ENCODE measurements at regions not wholly inside any gene's neighbourhood (a gene's known extent, or its start where the extent isn't known, plus 50 kb on each side); places are given as distances from the start of the nearest gene placed in this dataset.

DNA sequence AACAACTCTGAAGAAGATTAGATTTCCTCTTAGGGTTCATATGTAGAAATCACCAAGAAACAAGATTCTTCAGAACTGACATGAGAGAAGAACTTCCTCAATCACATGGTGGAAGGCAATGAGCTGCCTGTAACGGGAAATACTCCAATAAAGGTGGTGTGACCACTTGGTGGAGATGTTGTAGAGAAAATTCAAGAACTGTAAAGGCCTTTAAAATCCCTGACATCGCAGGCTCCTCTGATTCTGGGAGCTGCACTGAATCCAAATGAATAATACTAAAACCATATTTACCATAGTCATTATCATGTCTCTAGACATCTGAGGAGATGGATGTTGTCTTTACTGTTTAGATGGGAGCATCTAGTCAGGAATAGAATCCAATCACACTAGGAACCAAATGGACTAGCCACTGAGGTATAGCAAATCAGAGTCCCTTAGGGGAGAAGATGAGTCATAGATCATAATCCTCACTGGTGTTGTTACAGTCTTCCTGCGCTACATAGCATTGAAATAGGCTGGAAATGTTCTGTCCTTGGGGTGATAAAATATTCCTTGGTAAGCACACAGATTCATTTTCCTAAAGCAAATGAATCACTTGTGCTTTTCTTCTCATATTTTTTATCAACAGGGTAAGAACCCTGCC, 321.6 kb upstream of the TENM4 start:
- DNase-seq = no peak

DNA sequence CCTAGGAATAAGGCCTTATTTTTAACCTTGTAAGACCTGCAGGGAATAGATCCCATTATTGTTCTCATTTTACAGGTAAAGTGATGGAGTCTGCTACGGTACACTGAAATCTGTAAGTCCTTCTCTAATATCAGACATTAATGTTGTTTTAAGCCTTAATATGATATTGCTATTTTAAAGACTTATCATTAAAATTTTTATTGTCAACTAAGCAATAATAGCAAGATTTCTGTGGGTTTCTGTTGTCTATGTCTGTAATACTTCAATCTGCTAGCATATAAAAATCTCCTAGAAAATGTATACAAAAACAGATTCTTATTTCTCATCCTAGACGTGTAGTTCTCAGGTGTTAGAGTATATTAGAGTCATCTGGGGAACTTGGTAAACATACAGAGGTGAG, 317.5 kb upstream of the TENM4 start:
- no peak for DNase-seq

DNA sequence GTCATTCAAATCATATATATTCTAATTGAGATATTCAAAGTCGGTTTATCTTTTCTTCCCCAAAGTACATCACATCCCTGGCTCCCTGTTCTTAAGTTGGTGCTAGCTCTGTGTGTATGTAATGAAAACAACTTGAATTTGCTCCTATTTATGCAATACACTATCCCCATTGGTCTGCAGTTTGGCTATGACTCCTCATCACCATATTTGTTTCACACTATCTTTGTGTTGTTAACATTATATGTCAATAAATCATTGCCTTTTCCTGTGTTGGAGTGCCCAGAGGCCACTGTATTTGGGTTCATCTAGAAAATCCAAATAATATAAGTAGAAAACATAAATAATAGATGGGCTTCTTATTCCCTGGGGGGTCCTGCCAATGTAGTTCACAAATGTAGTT, 306.6 kb upstream of the TENM4 start:
- DNase-seq = no peak

DNA sequence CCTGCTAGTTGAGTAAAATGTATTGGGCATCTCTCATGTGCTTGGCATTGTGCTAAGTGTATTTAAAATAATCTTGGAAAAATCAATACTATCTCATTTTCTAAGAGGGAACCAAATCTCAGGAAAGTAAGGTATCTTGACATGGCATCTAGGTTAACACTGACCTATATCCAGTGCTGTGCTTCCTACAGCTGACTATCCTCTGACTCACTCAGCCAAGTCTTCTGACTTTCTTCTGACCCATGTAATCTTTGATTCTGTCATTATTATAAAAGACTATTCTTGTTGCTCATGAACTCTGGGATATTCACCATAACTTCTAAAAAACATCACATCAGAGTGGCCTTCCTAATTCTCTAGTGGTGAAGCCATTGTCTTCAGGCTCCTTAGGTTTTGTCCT, 304.1 kb upstream of the TENM4 start:
- no peak for DNase-seq

DNA sequence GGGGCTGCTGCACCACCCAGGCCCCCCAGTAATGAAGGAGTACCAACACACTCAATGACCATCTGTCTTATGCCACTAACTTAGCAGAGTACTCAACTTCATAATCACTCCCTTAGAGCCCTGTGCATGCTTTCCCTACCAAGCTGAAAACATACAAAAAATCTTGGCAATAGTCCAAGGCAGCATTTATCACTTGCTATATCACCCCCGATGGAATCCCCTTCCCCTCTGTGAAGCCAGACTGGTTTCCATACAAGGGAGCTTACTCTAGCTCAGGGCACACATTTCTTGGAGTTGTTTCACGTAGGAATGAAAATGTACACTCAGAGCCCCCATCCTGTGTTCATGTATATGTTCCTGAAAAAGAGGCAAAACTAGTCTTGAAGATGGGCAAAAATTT, 301.3 kb upstream of the TENM4 start:
- DNase-seq = no peak

DNA sequence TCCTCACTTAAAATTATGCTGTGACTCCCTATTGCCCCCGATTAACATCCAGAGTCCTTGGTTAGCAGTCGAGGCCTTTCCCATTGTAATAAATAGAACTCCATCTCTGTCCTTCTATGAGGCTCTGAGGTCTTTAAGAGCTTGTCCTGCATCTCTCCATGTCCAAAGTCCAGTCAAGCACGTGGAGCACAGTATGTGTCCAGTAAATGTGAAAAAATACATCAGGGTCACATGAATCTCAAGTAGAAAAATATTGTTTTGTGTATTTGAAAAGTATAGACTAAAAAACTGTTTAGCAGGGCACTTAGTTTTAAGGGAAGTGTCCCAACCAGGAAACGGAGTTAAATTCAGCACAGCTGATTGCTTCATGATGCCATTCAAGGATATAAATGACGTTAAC, 298.8 kb upstream of the TENM4 start:
- DNase-seq = no peak

DNA sequence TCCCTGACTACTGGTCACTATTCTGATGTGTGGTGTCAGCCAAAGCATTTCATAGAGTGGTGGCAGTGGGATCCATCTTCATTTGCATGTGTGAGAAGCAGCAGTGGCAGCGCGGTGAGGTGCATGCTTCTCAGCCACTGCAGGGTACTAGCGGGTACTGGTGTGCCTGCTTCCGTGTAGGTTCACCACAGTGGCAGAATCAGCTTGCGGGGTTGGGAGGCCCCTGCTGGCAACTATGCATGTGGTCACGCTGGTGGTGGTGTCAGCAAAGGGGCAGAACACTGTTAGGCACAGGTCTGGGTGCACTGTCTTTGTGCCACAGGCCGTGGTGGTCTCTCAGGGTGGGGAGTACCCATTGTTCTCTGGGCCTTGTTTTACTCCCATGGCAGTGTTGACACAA, 286.4 kb upstream of the TENM4 start:
- DNase-seq = no peak

DNA sequence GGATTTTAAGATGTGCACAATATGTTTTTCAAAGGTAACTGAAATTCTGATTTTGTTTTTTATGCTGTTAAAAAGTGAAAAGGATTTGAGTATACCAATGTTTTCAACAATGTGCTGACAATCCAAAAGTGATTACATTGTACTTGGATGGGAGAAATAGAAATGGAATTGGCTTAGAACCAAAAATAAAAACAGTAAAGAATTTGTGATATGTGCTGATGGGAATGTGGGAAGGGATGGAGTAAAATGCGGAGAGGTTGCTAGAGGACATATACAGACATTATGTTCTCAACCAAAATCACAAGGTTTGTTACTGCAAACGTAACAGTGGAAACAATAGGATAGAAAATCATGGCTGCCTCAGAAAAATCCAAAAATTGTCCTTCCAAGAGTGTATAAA, 279.3 kb upstream of the TENM4 start:
- DNase-seq = no peak

DNA sequence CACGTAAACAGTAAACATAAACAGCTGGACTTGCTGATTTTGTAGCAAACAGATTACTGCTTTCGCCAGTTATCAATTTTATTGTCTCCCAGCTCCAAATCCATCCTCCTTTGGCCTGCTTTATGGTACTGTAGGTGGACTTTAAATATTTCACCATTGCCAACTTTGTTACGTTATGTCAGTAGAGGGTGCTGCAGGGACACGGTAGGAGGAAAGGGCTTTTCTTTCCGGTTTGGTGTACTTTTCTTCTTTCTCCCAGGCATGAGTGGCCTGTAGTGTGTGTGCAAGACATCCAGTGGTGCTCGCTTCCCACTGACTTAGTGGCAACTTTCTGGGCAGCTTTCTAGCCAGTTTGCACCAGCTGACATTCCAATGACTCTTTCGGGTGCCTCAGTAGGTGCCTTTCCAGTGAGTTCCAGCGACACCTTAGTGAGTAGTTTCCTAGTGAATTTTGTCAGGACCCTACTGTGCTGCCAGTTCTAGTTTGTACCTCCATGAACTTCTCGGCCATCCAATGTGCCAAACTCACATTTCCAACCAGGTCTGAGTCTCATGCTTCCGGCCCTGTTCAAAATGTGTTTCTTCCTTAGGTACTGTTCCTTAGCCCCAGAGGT, 267.6 kb upstream of the TENM4 start:
- DNase-seq = no peak

DNA sequence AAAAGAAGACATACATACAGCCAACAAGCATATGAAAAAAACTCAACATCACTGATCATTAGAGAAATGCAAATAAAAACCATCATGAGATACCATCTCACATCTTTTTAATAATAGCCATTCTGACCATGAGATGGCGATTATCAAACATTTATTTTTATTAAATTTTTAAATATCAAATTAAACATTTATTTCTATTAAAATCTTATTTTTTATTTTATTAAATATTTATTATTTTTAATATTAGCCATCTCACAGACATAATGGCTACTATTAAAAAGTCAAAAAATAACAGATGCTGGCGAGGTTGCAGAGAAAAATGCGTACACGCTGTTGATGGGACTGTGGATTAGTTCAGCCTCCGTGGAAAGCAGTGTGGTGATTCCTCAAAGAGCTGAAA, 264.8 kb upstream of the TENM4 start:
- no peak for DNase-seq

DNA sequence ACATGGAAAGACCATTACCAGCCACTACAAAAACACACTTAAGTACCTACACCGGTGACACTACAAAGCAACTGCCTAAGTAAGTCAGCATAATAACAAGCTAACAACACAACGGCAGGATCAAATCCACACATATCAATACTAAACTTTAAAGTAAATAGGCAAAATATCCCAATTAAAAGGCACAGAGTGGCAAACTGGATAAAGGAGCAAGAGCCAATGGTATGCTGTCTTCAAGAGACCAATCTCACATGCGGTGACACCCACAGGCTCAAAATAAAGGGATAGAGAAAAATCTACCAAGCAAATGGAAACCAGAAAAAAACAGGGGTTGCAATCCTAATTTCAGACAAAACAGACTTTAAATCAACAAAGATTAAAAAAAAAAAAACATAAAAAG, 261.5 kb upstream of the TENM4 start:
- no peak for DNase-seq

DNA sequence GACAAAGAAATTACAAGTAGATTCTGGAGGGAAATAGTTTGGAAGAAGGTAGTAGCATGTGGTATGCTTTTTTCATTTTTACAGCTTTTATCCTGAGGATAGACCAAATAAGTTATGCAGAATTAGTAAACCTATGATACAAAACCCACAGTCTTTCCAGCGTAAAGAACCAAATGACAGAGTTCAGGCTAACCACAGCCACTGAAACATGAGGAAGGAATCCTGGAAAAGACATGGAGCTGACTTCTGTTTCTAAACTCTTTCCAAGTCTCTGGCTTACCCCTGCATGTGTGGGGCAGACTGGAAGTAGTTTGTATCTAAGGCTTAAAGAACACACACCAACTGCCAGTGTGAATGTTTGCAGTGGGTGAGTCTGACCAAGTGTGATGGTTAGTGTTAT, 258.4 kb upstream of the TENM4 start:
- DNase-seq = no peak

DNA sequence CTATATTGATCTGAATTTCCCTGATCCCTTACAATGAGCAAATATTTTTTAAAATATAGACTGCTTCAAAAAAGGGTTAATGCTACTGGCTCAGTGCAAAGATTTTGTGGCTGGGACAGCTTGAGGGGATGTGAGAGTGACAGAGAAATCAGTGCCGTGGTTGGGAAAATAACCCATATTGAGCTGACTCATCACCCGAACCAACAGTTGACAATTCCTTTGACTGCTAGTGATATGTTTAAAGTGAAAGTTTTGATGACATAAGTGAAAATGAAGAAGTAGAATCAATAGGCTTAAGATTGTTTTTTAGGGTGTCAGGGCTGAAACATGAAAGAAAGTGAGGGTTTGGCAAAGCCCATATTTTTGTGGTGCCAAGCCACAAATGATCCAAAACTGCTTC, 257.1 kb upstream of the TENM4 start:
- DNase-seq = no peak

DNA sequence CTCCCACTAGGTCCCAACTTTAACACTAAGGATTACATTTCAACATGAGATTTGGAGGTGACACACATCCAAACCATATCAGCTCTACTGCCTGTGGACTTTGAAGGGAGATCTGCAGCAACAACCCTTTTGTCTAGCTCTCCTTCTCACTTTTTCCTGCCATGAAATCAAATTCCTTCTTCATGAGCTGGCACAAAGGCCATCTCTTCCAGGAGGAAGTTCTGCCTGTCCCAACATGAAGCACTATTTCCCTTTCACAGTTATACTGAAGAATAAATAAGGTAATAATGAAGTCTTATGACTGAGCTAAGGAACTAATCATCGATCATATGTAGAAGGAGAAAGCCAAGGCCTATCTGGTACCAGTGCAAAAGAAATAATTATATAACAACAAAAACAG, 253.5 kb upstream of the TENM4 start:
- DNase-seq = no peak

DNA sequence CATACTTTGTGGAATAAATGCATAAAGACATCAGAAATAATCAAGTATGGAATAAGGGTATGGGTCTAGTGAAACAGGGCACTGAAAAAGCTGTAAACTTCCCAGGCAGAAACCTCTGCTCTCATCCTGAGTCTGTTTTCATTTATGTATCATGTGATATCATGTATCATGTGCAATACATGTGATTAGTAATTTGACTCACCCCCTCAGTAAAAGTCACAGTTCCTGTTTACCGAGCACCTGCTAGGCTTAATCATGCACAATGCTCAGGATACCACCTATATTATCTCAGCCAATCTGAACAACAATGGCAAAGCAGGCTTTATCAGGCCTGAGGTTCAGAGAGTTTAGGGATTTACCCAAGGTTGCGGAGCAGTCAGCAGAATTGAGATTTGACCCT, 250.6 kb upstream of the TENM4 start:
- no peak for DNase-seq

DNA sequence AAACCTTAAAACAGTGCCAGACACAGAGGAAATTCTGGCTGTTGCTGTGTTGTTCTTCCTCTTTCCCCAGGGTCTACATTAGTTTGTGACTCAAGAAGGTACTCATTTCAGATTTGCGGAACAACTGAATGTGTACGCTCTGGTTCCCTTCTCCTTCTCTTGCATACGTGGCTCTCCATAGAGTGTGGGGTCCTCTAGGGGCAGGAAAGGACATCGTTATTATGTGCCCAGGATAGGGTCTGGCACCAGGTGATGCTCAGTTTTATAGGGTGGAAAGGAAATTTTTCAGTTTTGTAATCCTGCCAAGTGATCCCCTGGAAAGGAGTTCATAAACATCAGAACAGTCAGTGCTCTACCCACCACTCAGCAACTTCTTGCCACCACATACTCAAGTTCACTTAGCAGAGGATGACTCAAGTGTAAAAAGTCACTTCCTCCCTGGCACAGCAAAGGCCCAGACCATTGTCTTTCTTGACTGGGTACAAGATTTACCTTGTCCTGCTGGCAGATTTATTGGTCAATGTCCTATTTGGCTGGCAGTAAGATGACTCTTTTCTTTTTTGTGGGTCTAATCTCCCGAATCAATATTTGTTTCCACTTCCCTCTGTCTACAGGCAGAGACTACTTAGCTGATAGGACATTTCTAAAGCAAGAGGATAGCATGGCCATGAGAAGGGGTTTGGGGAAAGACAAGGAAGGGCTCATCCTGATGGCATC, 246.0 kb upstream of the TENM4 start:
- DNase-seq = no peak

DNA sequence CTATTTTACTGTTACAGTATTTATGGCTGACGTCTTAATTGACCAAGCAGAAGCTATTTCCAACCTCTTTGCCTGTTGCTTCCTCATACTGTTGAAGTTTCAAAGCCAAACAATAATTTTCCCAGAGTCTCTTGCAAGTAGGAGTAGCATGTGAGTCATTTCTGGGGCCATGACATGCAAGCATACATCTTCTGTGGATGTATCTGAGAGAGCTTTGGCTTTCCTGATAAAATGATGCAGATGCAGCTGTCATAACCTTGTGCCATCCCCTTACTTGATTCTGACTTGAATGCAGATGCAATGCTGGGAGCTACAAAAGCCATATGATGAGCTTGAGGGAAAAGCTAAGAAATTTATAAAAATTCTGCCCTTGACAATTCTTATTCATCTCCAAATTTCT, 243.1 kb upstream of the TENM4 start:
- no peak for DNase-seq

DNA sequence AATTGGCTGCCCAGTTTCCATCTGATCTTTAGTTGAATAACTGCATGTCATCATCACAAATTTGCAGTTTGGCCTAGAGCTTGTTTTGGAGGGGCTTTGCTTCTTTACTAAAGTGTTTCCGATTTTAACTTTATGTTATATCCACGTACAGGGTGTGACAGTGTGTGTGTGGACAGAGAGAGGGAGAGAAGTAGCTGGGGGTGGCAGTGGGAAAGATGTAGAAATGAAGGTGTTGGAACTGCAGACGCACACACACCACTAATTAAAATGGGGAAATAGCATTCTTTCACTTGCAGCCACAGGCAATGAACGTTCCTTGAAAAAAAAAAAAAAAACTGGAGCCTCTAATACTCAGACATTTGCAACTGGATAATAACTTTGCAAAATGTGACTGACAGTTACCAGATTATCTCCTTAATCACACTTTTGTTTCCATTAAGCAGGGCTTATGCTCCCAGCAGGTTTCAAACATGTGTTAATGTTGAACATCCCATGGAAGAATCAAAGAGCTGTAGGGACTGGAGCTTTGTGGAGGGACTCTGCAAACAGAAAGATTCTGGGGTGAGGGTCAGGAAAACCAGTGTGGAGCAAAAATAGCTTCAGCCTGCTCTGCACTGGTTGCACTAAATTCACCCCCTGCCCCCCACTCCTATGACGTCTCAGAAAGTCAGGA, 238.1 kb upstream of the TENM4 start:
- DNase-seq = no peak

DNA sequence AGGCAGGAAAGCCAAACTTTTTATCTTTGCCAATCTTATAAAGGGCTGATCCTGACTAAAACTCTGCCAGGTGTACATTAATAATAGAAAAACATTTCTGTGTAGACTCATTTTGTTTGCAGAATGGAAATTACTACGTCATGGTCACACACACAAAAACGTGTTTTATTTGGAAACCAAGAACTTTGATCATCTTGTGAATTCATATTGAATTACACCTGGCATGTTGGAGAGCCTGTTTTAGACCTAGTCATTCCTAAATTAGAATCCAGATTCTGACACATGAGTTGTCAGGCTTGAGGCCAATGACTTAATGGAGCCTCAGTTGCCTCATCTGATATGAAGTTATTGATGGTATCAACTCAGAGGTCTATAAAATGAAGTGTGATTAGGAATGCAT, 235.6 kb upstream of the TENM4 start:
- DNase-seq = no peak

DNA sequence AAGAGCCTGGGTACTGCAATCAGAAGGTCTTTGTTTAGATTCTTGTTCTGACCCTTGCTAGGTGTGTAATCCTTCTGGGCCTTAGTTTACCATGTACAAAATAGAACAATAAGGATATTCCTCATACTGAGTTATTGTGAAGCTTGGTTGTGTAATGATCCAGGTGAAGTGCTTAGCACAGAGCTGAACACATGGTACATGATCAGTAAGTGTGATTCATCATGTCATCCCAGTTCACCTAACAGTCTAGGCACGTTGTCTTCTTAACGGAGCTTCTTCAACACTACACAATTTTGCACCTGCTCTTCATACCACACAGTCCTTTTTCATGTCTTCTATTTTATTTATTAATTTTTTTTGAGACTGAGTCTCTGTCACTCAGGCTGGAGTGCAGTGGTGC, 234.3 kb upstream of the TENM4 start:
- no peak for DNase-seq

DNA sequence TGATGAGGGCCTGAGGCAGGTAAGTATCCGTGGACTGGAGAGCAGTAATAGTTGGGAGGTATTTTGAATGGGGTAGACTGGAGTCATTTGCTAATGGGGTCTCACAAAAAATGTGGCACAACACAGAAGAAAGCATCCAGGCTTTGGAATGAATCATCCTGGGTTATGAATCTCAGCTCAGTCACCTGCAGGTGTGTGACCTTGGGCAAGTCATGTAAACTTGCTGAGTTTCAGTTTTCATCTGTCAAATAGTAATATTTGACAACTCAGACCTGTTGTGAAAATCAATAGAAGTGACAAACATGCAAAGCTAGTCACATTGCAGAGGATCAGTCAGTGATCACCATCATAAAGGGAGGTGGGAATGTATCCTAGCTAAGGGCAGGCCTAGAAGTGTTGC, 232.0 kb upstream of the TENM4 start:
- DNase-seq = no peak

DNA sequence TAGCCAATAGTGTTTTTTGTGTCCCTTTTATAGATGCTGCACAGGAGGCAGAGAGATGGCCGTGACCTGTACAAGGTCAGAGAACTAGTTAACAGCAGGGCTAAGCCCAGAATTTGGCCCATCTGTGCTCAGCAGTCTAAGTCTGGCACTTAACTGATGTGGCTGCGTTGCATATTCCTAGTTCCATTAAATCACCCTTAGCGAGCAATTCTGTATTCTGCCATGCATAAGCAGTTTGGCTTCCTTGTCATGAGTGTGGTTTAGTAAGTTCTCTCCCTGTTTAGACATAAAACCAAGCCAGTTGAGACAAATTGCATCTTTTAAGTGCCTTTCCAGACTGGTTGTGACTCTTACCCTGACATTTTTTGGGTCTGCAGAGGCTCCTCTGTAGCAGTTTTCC, 230.6 kb upstream of the TENM4 start:
- no peak for DNase-seq

DNA sequence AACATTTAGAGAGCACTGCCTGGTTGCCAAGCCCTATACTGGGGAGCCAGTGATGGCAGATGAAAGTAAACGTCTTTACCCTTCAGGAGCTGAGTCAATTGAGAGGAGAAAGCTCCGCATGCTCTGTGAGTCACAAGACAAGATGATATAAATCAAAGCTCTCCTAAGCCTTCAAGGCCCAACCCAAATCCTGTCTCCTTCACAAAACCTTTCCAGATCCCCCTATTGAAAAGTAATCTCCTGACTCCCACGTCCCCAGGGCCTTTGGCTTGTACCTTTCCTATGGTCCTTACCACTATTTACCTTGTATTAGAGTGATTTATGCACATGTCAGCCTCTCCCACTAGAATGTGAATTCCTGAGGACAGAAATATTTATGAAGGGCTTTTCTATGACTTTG, 230.1 kb upstream of the TENM4 start:
- DNase-seq = no peak

DNA sequence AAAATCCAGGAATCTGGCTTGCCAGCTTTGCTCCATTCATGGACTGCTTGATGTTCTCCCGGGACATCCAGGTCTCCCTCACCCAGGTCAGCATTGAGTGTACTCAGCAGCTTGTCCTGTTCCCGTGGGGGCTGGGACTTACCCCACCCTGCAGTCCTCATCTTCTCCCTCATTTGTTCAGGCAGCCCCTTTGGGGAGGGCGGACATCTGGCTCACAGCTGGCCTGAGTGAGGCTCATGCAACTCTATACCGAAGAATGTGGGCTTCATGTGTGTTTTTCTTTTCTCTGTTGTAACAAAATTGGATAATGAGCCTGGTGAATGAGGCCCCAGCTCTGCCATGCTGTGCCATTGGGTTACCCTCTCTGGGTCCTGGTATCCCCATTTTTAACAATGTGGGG, 227.7 kb upstream of the TENM4 start:
- no peak for DNase-seq

Measured in activated CD8-positive, alpha-beta memory T cell treated with anti-CD3 and anti-CD28 coated beads, Interleukin-2, amount 50 U/mL, for 4 hours (primary cell).